WTC11 (cell line): ENCODE measurements at regions not wholly inside any gene's neighbourhood (a gene's known extent, or its start where the extent isn't known, plus 50 kb on each side); places are given as distances from the start of the nearest gene placed in this dataset.

Experiments used
- ATAC-seq: fragments of 200-7000 bp; cut with Tn5 transposase; 2 replicates; pipeline ENCODE4 v1.10.0; 2021; ENCODE audit warnings: mild to moderate bottlenecking, moderate library complexity
- CTCF ChIA-PET: fragments of 300-600 bp; sonication (Branson Sonifier 250); formaldehyde crosslinking; loops from one replicate; lab custom pipeline; 2021; ENCODE audit warnings: antibody characterized with exemption; lab: Charles Lee
- POLR2A ChIA-PET: fragments of 350-600 bp; sonication (Branson Sonifier 250); formaldehyde crosslinking; loops from one replicate; lab custom pipeline; 2021; ENCODE audit warnings: antibody characterized with exemption; lab: Charles Lee
- DNase-seq: peaks from one replicate; pipeline ENCODE4 v3.0.0; 2021; ENCODE audit warnings: low spot score
- H3K27ac Mint-ChIP-seq: 2 replicates; pipeline ENCODE4 v1.8.0; 2021; ENCODE audit warnings: mixed read lengths
- H3K27me3 Mint-ChIP-seq: 2 replicates; pipeline ENCODE4 v1.8.0; 2021; ENCODE audit warnings: low read depth, mild to moderate bottlenecking, moderate library complexity, mixed read lengths
- H3K36me3 Mint-ChIP-seq: 2 replicates; pipeline ENCODE4 v1.8.0; 2021; ENCODE audit warnings: mixed read lengths
- H3K4me1 Mint-ChIP-seq: 2 replicates; pipeline ENCODE4 v1.8.0; 2022; ENCODE audit warnings: mixed read lengths
- H3K4me3 Mint-ChIP-seq: 2 replicates; pipeline ENCODE4 v1.8.0; 2021; ENCODE audit warnings: mild to moderate bottlenecking, moderate library complexity, mixed read lengths
- H3K9me3 Mint-ChIP-seq: 2 replicates; pipeline ENCODE4 v1.8.0; 2021; ENCODE audit warnings: mixed read lengths
- ATF2 ChIP-seq: sonication (generic); formaldehyde crosslinking; IDR thresholded peaks from 2 replicates; pipeline ENCODE4 v1.8.1; 2022; ENCODE audit warnings: low read depth, missing genetic modification reagents, borderline replicate concordance
- ATF3 ChIP-seq: sonication (generic); formaldehyde crosslinking; conservative IDR thresholded peaks from 2 replicates; pipeline ENCODE4 v1.8.1; 2022; ENCODE audit warnings: mild to moderate bottlenecking, missing genetic modification reagents
- CREM ChIP-seq: sonication (generic); formaldehyde crosslinking; IDR thresholded peaks from 2 replicates; pipeline ENCODE4 v1.8.1; 2022; ENCODE audit warnings: mild to moderate bottlenecking, missing genetic modification reagents, moderate library complexity
- CTCF ChIP-seq: fragments of 200-600 bp; IDR thresholded peaks from 2 replicates; pipeline ENCODE4 v1.8.0; 2022; ENCODE audit warnings: antibody characterized with exemption
- E2F5 ChIP-seq: sonication (generic); formaldehyde crosslinking; IDR thresholded peaks from 2 replicates; pipeline ENCODE4 v1.8.1; 2022; ENCODE audit warnings: mild to moderate bottlenecking, moderate library complexity, missing genetic modification reagents
- ELF4 ChIP-seq: sonication (generic); formaldehyde crosslinking; IDR thresholded peaks from 2 replicates; pipeline ENCODE4 v1.8.1; 2022; ENCODE audit warnings: low read depth, mild to moderate bottlenecking, moderate library complexity, missing genetic modification reagents
- GRHL2 ChIP-seq: fragments of 250-450 bp; sonication (Bioruptor Pico); IDR thresholded peaks from 2 replicates; pipeline ENCODE4 v1.8.0; 2022; ENCODE audit warnings: mild to moderate bottlenecking, moderate library complexity; ENCODE audit not compliant: insufficient replicate concordance, severe bottlenecking
- IRF2 ChIP-seq: sonication (generic); formaldehyde crosslinking; IDR thresholded peaks from 2 replicates; pipeline ENCODE4 v1.8.0; 2022; ENCODE audit warnings: low read depth, missing genetic modification reagents, borderline replicate concordance
- JUN ChIP-seq: sonication (generic); formaldehyde crosslinking; IDR thresholded peaks from 2 replicates; pipeline ENCODE4 v1.8.0; 2023; ENCODE audit warnings: mild to moderate bottlenecking, missing genetic modification reagents
- KAT7 ChIP-seq: sonication (generic); formaldehyde crosslinking; IDR thresholded peaks from 2 replicates; pipeline ENCODE4 v1.8.1; 2023; ENCODE audit warnings: missing genetic modification reagents, mild to moderate bottlenecking, borderline replicate concordance
- NFE2L1 ChIP-seq: sonication (generic); formaldehyde crosslinking; IDR thresholded peaks from 2 replicates; pipeline ENCODE4 v1.8.1; 2023; ENCODE audit warnings: missing genetic modification reagents
- NR1H2 ChIP-seq: sonication (generic); formaldehyde crosslinking; IDR thresholded peaks from 2 replicates; pipeline ENCODE4 v1.9.0; 2021; ENCODE audit warnings: mild to moderate bottlenecking, moderate library complexity, missing genetic modification reagents
- NR3C1 ChIP-seq: sonication (generic); formaldehyde crosslinking; conservative IDR thresholded peaks from 2 replicates; pipeline ENCODE4 v1.8.1; 2023; ENCODE audit warnings: low read depth, mild to moderate bottlenecking, missing genetic modification reagents
- PREB ChIP-seq: sonication (generic); formaldehyde crosslinking; IDR thresholded peaks from 2 replicates; pipeline ENCODE4 v1.8.1; 2022; ENCODE audit warnings: mild to moderate bottlenecking, missing genetic modification reagents, moderate library complexity, borderline replicate concordance
- RELA ChIP-seq: sonication (generic); formaldehyde crosslinking; IDR thresholded peaks from 2 replicates; pipeline ENCODE4 v1.8.1; 2022; ENCODE audit warnings: missing genetic modification reagents, mild to moderate bottlenecking, borderline replicate concordance
- SMAD3 ChIP-seq: sonication (generic); formaldehyde crosslinking; IDR thresholded peaks from 2 replicates; pipeline ENCODE4 v1.8.0; 2022; ENCODE audit warnings: missing genetic modification reagents, mild to moderate bottlenecking, borderline replicate concordance
- USF1 ChIP-seq: sonication (generic); formaldehyde crosslinking; IDR thresholded peaks from 2 replicates; pipeline ENCODE4 v1.8.0; 2022; ENCODE audit warnings: mild to moderate bottlenecking, missing genetic modification reagents
- ZBTB21 ChIP-seq: sonication (generic); formaldehyde crosslinking; IDR thresholded peaks from 2 replicates; pipeline ENCODE4 v1.8.1; 2023; ENCODE audit warnings: mild to moderate bottlenecking, missing genetic modification reagents, borderline replicate concordance
- ZNF121 ChIP-seq: sonication (generic); formaldehyde crosslinking; IDR thresholded peaks from 2 replicates; pipeline ENCODE4 v1.8.0; 2023; ENCODE audit warnings: missing genetic modification reagents
- ZNF232 ChIP-seq: sonication (generic); formaldehyde crosslinking; IDR thresholded peaks from 2 replicates; pipeline ENCODE4 v1.8.0; 2022; ENCODE audit warnings: mild to moderate bottlenecking, missing genetic modification reagents
- ZNF263 ChIP-seq: sonication (generic); formaldehyde crosslinking; IDR thresholded peaks from 2 replicates; pipeline ENCODE4 v1.8.1; 2022; ENCODE audit warnings: low read depth, mild to moderate bottlenecking, moderate library complexity, missing genetic modification reagents
- ZNF416 ChIP-seq: fragments of 250-450 bp; sonication (Bioruptor Pico); IDR thresholded peaks from 2 replicates; pipeline ENCODE4 v1.9.0; 2021; ENCODE audit warnings: mild to moderate bottlenecking, inconsistent platforms
- ZNF425 ChIP-seq: fragments of 250-450 bp; sonication (Bioruptor Pico); conservative IDR thresholded peaks from 2 replicates; pipeline ENCODE4 v1.9.0; 2021; ENCODE audit warnings: mild to moderate bottlenecking

- no peak for ATAC-seq
- no peak for DNase-seq
- TF ChIP-seq ZNF121 (CRISPR knock-in tag) (no peak), ATF3 (CRISPR knock-in tag) (no peak), CREM (CRISPR knock-in tag) (no peak), GRHL2 (CRISPR knock-in tag) (no peak), RELA (CRISPR knock-in tag) (no peak), NR3C1 (CRISPR knock-in tag) (no peak), ZBTB21 (CRISPR knock-in tag) (no peak), ZNF232 (CRISPR knock-in tag) (no peak), SMAD3 (CRISPR knock-in tag) (no peak)
- ChIA-PET POLR2A (interaction anchor here (0.6 kb wide), 1 partner anchor 1137 kb away, joined by 3 read pairs; no protein-coding TSS in a partner anchor), CTCF (no interaction called here)
- Mint-ChIP-seq H3K4me1 (peaks cover 6% of the 10 kb centered on the region), H3K27me3 (no peaks in the 10 kb centered on the region; the same call in 1 of the 2 replicates), H3K36me3 (peaks cover 14% of the 10 kb centered on the region), H3K4me3 (no peak overlapping the region), H3K9me3 (peaks cover 41% of the 10 kb centered on the region), H3K27ac (no peak overlapping the region)
Measured at GRCh38 chr3:118587037-118587741, 447.5 kb downstream of the IGSF11 start.

GRCh38 chr3:118587847-118588246, 446.8 kb downstream of the IGSF11 start:
- ATAC-seq, result no peak
- TF ChIP-seq E2F5 (CRISPR knock-in tag) (no peak), ZNF416 (CRISPR knock-in tag) (no peak), USF1 (CRISPR knock-in tag) (no peak), NFE2L1 (CRISPR knock-in tag) (no peak), ZNF425 (CRISPR knock-in tag) (no peak), ZNF263 (CRISPR knock-in tag) (no peak), PREB (CRISPR knock-in tag) (no peak), ELF4 (CRISPR knock-in tag) (no peak), CTCF (no peak), IRF2 (no peak), KAT7 (CRISPR knock-in tag) (no peak), ZNF121 (CRISPR knock-in tag) (no peak), NR1H2 (CRISPR knock-in tag) (no peak), RELA (CRISPR knock-in tag) (no peak), ATF2 (CRISPR knock-in tag) (no peak), JUN (no peak)
- TF ChIP-seq, all 79 proteins: peak for 0
- Mint-ChIP-seq H3K4me1 (peaks cover 6% of the 10 kb centered on the region), H3K27me3 (no peaks in the 10 kb centered on the region; the same call in 1 of the 2 replicates), H3K4me3 (no peak overlapping the region), H3K27ac (no peak overlapping the region), H3K36me3 (peaks cover 19% of the 10 kb centered on the region), H3K9me3 (peaks cover 45% of the 10 kb centered on the region)
- no peak for DNase-seq
- ChIA-PET POLR2A (no interaction called here), CTCF (no interaction called here)
